Ovary (tissue), 7 donors: ENCODE measurements at regions not wholly inside any gene's neighbourhood (a gene's known extent, or its start where the extent isn't known, plus 50 kb on each side); places are given as distances from the start of the nearest gene placed in this dataset.
"Not testable (repeated sequence)": the region's sequence is repeated elsewhere in the genome, so short reads cannot be mapped to it uniquely, and the experiment has no call there.

Experiments
- DNase-seq, 5 donors: peaks; one replicate each; pipeline ENCODE4 v3.0.0-alpha.2; 2019 to 2020
- H3K27ac ChIP-seq, 2 donors: fragments of 200-600 bp; one replicate each; pipeline versions ENCODE4 v1.5.1 to v1.8.0; 2019 to 2022
- H3K27me3 ChIP-seq: fragments of 200-600 bp; one replicate; pipeline ENCODE4 v1.8.0; 2022
- H3K36me3 ChIP-seq: fragments of 200-600 bp; sonication (generic); one replicate; pipeline ENCODE4 v1.5.1; 2019
- H3K4me1 ChIP-seq: one replicate; pipeline ENCODE4 v1.8.1; 2013; ENCODE audit warnings: mild to moderate bottlenecking, moderate library complexity; ENCODE audit not compliant: insufficient read depth
- H3K4me3 ChIP-seq: fragments of 200-600 bp; sonication (generic); one replicate; pipeline ENCODE4 v1.5.1; 2017
- H3K9me3 ChIP-seq, 2 donors: fragments of 200-600 bp in 1 of 2; sonication (generic) in 1 of 2; one replicate each; pipeline versions ENCODE4 v1.5.1 to v1.8.1; 2013 to 2019; ENCODE audit warnings: mild to moderate bottlenecking in 1 of 2, moderate library complexity in 1 of 2
- EP300 ChIP-seq: sonication (generic); formaldehyde crosslinking; IDR thresholded peaks from one replicate; pipeline ENCODE4 v1.6.1; 2017; ENCODE audit warnings: antibody characterized with exemption
- POLR2A ChIP-seq: fragments of 450-650 bp; IDR thresholded peaks from one replicate; pipeline ENCODE4 v1.6.1; 2017; ENCODE audit warnings: antibody characterized with exemption, mild to moderate bottlenecking, moderate library complexity
- WGBS, 3 donors: extraction: QIAGEN DNeasy Blood & Tissue Kit in 1 of 3; methylation state at CpG; one replicate each; pipeline versions ENCODE4 v1.1.5 to v1.1.7; 2013 to 2017; 5-methylcytosine and 5-hydroxymethylcytosine counted together
- intact Hi-C, 4 donors: fragments of 100-400 bp; cut with DNase I; formaldehyde crosslinking; loops; one replicate each; pipeline versions ENCODE4 v1.11.0 to v1.15.1; 2022 to 2023
- TF ChIP-seq, protein P1 (sequence below), 3 donors: fragments of 450-650 bp in 2 of 3; fragments of 200-600 bp in 1 of 3; IDR thresholded peaks; one replicate each; pipeline versions ENCODE4 v1.5.1 to v1.8.0; 2016 to 2022; ENCODE audit warnings: antibody characterized with exemption in 3 of 3, mild to moderate bottlenecking in 1 of 3
- donor health status: DM: no; HTN: no; CAD: no; lungs with moderate emphysema.
- donor health status: DM: no; HTN: no; CAD: no.
- donor health status: Bipolar disorder and iron deficiency.
- donor health status: DM: no; HTN: no; CAD: no.
- donor health status: DM: yes; HTN: yes; CAD: no.

- Histone ChIP-seq H3K9me3 (no peaks in the 10 kb centered on the region), H3K4me1 (no peaks in the 10 kb centered on the region), H3K27me3 (no peaks in the 10 kb centered on the region), H3K4me3 (no peak overlapping the region), H3K36me3 (no peaks in the 10 kb centered on the region), H3K27ac (no peak overlapping the region)
- WGBS, 3 donors, result 81 to 87% (median 84%) methylated on average over 11 of the region's 11 CpGs
- intact Hi-C loops, result no loop called here
- no peak for DNase-seq
- TF ChIP-seq EP300, result no peak
- no peak for TF ChIP-seq POLR2A
- TF ChIP-seq, protein P1, sequence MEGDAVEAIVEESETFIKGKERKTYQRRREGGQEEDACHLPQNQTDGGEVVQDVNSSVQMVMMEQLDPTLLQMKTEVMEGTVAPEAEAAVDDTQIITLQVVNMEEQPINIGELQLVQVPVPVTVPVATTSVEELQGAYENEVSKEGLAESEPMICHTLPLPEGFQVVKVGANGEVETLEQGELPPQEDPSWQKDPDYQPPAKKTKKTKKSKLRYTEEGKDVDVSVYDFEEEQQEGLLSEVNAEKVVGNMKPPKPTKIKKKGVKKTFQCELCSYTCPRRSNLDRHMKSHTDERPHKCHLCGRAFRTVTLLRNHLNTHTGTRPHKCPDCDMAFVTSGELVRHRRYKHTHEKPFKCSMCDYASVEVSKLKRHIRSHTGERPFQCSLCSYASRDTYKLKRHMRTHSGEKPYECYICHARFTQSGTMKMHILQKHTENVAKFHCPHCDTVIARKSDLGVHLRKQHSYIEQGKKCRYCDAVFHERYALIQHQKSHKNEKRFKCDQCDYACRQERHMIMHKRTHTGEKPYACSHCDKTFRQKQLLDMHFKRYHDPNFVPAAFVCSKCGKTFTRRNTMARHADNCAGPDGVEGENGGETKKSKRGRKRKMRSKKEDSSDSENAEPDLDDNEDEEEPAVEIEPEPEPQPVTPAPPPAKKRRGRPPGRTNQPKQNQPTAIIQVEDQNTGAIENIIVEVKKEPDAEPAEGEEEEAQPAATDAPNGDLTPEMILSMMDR (IDR thresholded peaks at IDR 0.05), result no peak
Measured at GRCh38 chr18:77405096-77405495, 155.4 kb downstream of the GALR1 start.

DNA sequence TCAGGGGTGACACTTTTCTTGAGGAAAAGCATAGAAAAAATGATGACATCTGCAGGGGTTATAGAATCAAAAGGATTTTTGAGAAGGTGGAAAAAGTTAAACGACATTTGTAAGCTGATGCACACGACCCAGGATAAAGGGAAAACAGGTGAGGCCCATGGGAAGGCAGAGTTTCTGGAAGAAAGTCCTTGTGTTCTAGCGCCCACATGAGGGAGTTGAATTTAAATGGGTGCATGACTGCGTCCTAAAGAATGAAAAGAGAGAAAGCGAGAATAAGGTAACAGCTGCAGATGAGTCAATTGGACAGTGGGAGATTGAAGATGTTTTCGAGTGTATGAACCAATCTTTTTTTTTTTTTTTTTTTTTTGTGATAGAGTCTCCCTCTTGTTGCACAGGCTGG, 158.1 kb downstream of the GALR1 start:
- no peak for TF ChIP-seq EP300
- intact Hi-C loops, result no loop called here
- Histone ChIP-seq H3K9me3 (no peaks in the 10 kb centered on the region), H3K27ac (no peak overlapping the region), H3K36me3 (no peaks in the 10 kb centered on the region), H3K4me3 (no peak overlapping the region), H3K4me1 (no peaks in the 10 kb centered on the region), H3K27me3 (no peaks in the 10 kb centered on the region)
- WGBS, 3 donors, result 62 to 75% (median 64%) methylated on average over 6 of the region's 6 CpGs
- no peak for DNase-seq

- intact Hi-C loops, result not testable (repeated sequence)
- WGBS, 3 donors, result 82 to 94% (median 85%) methylated on average over 16 to 28 of the region's 28 CpGs
Measured at GRCh38 chr18:77421546-77421945, 171.9 kb downstream of the GALR1 start.

GRCh38 chr18:77422974-77423867, 173.6 kb downstream of the GALR1 start:
- Histone ChIP-seq H3K36me3 (no peaks in the 10 kb centered on the region), H3K9me3 (no peaks in the 10 kb centered on the region), H3K4me3 (no peak overlapping the region), H3K27me3 (no peaks in the 10 kb centered on the region), H3K27ac (no peak overlapping the region), H3K4me1 (no peaks in the 10 kb centered on the region)
- no peak for DNase-seq
- intact Hi-C loops, result no loop called here
- TF ChIP-seq, protein P1 (IDR thresholded peaks at IDR 0.05), result no peak
- TF ChIP-seq POLR2A (no peak), EP300 (no peak)
- whole genome bisulfite sequencing, 3 donors, result 33 to 47% (median 35%) methylated on average over 7 of the region's 7 CpGs

More at GRCh38 chr18:77421546-77421945, 171.9 kb downstream of the GALR1 start:
- H3K27me3 ChIP-seq, H3K4me1 ChIP-seq, DNase-seq, H3K36me3 ChIP-seq, H3K4me3 ChIP-seq, H3K27ac ChIP-seq, H3K9me3 ChIP-seq: not testable (repeated sequence)

DNA sequence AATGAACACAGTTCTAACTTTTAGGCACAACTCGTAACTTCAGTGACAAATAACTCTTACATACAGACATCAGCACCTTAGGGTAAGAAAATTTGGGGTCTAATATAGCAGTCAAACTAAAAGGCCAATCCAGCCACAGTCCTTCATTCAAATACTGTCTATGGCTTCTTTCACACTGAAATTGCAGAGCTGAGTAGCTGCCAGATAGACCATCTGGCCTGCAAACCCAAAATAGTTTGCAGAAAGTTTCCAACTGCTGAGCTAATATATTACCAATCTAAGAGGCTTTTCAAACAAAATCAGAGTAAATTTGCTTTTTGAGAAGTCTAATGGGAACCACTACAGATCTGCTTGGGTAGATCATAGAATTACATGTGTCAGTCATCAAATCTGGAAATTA, 183.4 kb downstream of the GALR1 start:
- intact Hi-C loops, result no loop called here
- Histone ChIP-seq H3K36me3 (no peaks in the 10 kb centered on the region), H3K4me3 (no peak overlapping the region), H3K27ac (no peak overlapping the region), H3K4me1 (no peaks in the 10 kb centered on the region), H3K9me3 (no peaks in the 10 kb centered on the region), H3K27me3 (no peaks in the 10 kb centered on the region)
- TF ChIP-seq EP300 (no peak), POLR2A (no peak)
- TF ChIP-seq, protein P1 (IDR thresholded peaks at IDR 0.05), result no peak
- WGBS, 3 donors, result 54 to 76% (median 65%) methylated on average over 1 of the region's 1 CpG
- DNase-seq, result no peak
